Sigmoid colon (tissue), 6 donors: ENCODE measurements at regions not wholly inside any gene's neighbourhood (a gene's known extent, or its start where the extent isn't known, plus 50 kb on each side); places are given as distances from the start of the nearest gene placed in this dataset.
"Not testable (repeated sequence)": the region's sequence is repeated elsewhere in the genome, so short reads cannot be mapped to it uniquely, and the experiment has no call there.

Experiments used
- DNase-seq: peaks from one replicate; pipeline ENCODE4 v3.0.0-alpha.2; 2019
- H3K27ac ChIP-seq, 4 donors: fragments of 200-600 bp; sonication (generic); one replicate each; pipeline ENCODE4 v1.5.1; 2016 to 2019; ENCODE audit warnings: mild to moderate bottlenecking in 1 of 4
- H3K27me3 ChIP-seq, 3 donors: fragments of 200-600 bp; sonication (generic); one replicate each; pipeline ENCODE4 v1.5.1; 2019; ENCODE audit warnings: mild to moderate bottlenecking in 1 of 3
- H3K36me3 ChIP-seq, 4 donors: fragments of 200-600 bp; sonication (generic); one replicate each; pipeline ENCODE4 v1.5.1; 2016 to 2019
- H3K4me1 ChIP-seq, 4 donors: fragments of 200-600 bp; sonication (generic); one replicate each; pipeline ENCODE4 v1.5.1; 2017 to 2019
- H3K4me3 ChIP-seq, 4 donors: fragments of 200-600 bp; sonication (generic); one replicate each; pipeline ENCODE4 v1.5.1; 2017 to 2019; ENCODE audit warnings: mild to moderate bottlenecking in 2 of 4, moderate library complexity in 1 of 4
- H3K9me3 ChIP-seq, 4 donors: fragments of 200-600 bp in 3 of 4; sonication (generic) in 3 of 4; one replicate each; pipeline versions ENCODE4 v1.5.1 to v1.6.1; 2013 to 2019
- EP300 ChIP-seq, 4 donors: sonication (generic); formaldehyde crosslinking; IDR thresholded peaks; one replicate each; pipeline ENCODE4 v1.6.1; 2017; ENCODE audit warnings: antibody characterized with exemption in 4 of 4
- POLR2A ChIP-seq, 2 donors: fragments of 450-650 bp; IDR thresholded peaks; one replicate each; pipeline ENCODE4 v1.6.1; 2016; ENCODE audit warnings: antibody characterized with exemption in 2 of 2, mild to moderate bottlenecking in 2 of 2, moderate library complexity in 2 of 2
- POLR2AphosphoS5 ChIP-seq, 4 donors: sonication (generic); formaldehyde crosslinking; IDR thresholded peaks; one replicate each; pipeline ENCODE4 v1.6.1; 2017; ENCODE audit warnings: antibody characterized with exemption in 4 of 4
- WGBS, 2 donors: extraction: QIAGEN DNeasy Blood & Tissue Kit; methylation state at CpG; one replicate each; pipeline ENCODE4 v1.1.7; 2013; 5-methylcytosine and 5-hydroxymethylcytosine counted together
- intact Hi-C: fragments of 100-400 bp; cut with DNase I; formaldehyde crosslinking; loops from one replicate; pipeline ENCODE4 v1.15.1; 2023
- TF ChIP-seq, protein P1 (sequence below), 4 experiments: fragments of 450-650 bp in 3 of 4; fragments of 200-600 bp in 1 of 4; IDR thresholded peaks; one replicate each; pipeline ENCODE4 v1.5.1; 2016 to 2019; ENCODE audit warnings: antibody characterized with exemption in 4 of 4, mild to moderate bottlenecking in 3 of 4, moderate library complexity in 2 of 4
- donor health status: healthy with polysubstance abuse.
- donor health status: healthy.

DNA sequence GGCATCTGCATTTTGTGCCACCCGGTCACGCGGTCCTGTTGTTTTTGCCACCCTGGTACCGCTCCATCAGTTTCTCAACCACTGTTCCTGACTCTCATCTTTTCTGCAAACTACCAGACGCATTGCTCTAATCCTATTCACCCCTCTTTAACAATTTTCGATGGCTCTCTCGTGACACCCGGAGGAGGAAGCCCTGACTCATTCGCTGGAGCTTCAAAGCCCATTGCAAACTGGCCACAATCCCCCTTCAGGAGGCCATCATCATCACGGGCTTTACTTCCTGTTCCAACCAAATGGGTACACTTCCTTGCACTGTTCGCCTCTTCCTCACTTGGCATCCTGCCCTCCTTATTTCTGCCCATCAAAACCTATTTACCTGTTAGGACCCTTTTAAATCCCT lies 155.3 kb downstream of the RGS9 start:
- 75 to 84% methylated on average over 11 of the region's 11 CpGs for WGBS, 2 donors
- TF ChIP-seq POLR2A (IDR thresholded peaks at IDR 0.05) (no peak), EP300 (IDR thresholded peaks at IDR 0.05) (no peak), POLR2AphosphoS5 (IDR thresholded peaks at IDR 0.05) (no peak)
- TF ChIP-seq, protein P1, sequence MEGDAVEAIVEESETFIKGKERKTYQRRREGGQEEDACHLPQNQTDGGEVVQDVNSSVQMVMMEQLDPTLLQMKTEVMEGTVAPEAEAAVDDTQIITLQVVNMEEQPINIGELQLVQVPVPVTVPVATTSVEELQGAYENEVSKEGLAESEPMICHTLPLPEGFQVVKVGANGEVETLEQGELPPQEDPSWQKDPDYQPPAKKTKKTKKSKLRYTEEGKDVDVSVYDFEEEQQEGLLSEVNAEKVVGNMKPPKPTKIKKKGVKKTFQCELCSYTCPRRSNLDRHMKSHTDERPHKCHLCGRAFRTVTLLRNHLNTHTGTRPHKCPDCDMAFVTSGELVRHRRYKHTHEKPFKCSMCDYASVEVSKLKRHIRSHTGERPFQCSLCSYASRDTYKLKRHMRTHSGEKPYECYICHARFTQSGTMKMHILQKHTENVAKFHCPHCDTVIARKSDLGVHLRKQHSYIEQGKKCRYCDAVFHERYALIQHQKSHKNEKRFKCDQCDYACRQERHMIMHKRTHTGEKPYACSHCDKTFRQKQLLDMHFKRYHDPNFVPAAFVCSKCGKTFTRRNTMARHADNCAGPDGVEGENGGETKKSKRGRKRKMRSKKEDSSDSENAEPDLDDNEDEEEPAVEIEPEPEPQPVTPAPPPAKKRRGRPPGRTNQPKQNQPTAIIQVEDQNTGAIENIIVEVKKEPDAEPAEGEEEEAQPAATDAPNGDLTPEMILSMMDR (IDR thresholded peaks at IDR 0.05): no peak
- Histone ChIP-seq H3K36me3 (no peaks in the 10 kb centered on the region), H3K9me3 (no peaks in the 10 kb centered on the region), H3K27me3 (no peaks in the 10 kb centered on the region), H3K27ac (no peak overlapping the region), H3K4me3 (no peak overlapping the region), H3K4me1 (peaks cover 0 to 9% (median 0%) of the 10 kb centered on the region in 4 donors)
- no peak for DNase-seq
- intact Hi-C loops: loop anchor here (5.0 to 10.0 kb wide), 2 partner anchors 692 to 875 kb away; no protein-coding TSS in a partner anchor

DNA sequence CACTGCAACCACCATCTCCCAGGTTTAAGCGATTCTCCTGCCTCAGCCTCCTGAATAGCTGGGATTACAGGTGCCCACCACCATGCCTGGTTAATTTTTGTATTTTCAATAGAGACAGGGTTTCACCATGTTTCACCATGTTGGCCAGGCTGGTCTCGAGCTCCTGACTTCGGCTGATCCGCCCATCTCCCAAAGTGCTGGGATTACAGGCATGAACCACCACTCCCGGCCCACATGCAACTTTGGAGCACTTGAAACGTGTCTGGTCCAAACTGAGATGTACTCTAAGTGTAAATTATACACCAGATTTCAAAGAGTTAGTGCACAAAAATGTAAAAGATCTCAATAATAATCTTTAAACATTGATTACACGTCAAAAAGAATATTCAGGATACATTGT lies 154.1 kb downstream of the RGS9 start:
- H3K4me3 ChIP-seq, H3K27me3 ChIP-seq, H3K36me3 ChIP-seq, H3K27ac ChIP-seq, DNase-seq, H3K9me3 ChIP-seq: not testable (repeated sequence)
- peaks cover 0 to 15% (median 0%) of the 10 kb centered on the region in 4 donors for H3K4me1 ChIP-seq
- WGBS, 2 donors: 73 to 87% methylated on average over 7 of the region's 7 CpGs
- intact Hi-C loops: loop anchor here (5.0 to 10.0 kb wide), 2 partner anchors 694 to 876 kb away; no protein-coding TSS in a partner anchor

DNA sequence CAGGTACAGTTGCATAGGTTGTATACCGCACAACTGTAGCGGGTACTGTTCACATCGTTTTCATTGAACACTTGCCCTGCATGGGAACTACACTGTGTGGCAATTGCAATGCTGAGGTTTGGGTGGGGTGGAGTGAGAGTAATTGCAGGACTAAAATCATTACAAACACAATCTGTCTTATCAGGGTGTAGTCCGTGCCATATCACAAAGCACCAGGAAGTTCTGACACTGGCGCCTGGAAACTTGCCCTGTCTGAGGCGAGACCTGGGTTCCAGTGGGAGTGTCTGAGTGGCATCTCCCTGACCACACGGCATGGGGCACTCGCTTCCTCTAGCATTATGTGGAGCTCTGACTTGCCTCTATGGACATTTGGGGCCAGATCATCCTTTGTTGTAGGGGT lies 153.4 kb downstream of the RGS9 start:
- intact Hi-C loops: loop anchor here (5.0 to 10.0 kb wide), 2 partner anchors 694 to 877 kb away; no protein-coding TSS in a partner anchor
- Histone ChIP-seq H3K27me3 (no peaks in the 10 kb centered on the region), H3K36me3 (no peaks in the 10 kb centered on the region), H3K9me3 (no peaks in the 10 kb centered on the region), H3K27ac (no peak overlapping the region), H3K4me1 (peaks cover 0 to 15% (median 0%) of the 10 kb centered on the region in 4 donors), H3K4me3 (no peak overlapping the region)
- TF ChIP-seq EP300 (IDR thresholded peaks at IDR 0.05) (no peak), POLR2A (IDR thresholded peaks at IDR 0.05) (no peak), POLR2AphosphoS5 (IDR thresholded peaks at IDR 0.05) (no peak)
- TF ChIP-seq, protein P1 (IDR thresholded peaks at IDR 0.05): no peak
- 15 to 65% methylated on average over 8 of the region's 8 CpGs for WGBS, 2 donors
- no peak for DNase-seq

DNA sequence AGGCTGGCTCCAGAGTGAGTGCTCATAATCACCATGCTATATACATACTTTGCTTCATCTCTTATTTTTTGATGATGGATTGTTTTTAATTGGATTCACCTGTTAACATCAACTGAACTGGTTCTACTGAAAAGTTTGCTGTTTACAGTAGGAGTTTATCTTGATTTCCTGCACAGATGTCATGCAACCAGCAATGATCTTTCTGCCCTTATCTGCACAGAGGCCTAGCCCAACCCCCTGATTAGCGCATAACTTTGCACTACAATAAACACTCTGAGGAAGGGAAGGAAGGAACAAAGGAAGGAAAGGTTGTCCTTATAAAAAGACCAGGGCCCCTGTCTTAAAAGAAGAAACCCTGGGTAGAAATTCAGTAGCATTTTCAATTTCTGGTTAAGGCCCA lies 152.9 kb downstream of the RGS9 start:
- no peak for DNase-seq
- Histone ChIP-seq H3K4me1 (peaks cover 0 to 15% (median 0%) of the 10 kb centered on the region in 4 donors), H3K27ac (no peak overlapping the region), H3K9me3 (peaks cover 0 to 2% (median 0%) of the 10 kb centered on the region in 4 donors), H3K36me3 (no peaks in the 10 kb centered on the region), H3K27me3 (no peaks in the 10 kb centered on the region), H3K4me3 (no peak overlapping the region)
- TF ChIP-seq EP300 (IDR thresholded peaks at IDR 0.05): no peak
- no peak for TF ChIP-seq POLR2A (IDR thresholded peaks at IDR 0.05)
- TF ChIP-seq POLR2AphosphoS5 (IDR thresholded peaks at IDR 0.05): no peak
- TF ChIP-seq, protein P1 (IDR thresholded peaks at IDR 0.05): no peak
- 9 to 74% methylated on average over 1 of the region's 1 CpG for WGBS, 2 donors
- intact Hi-C loops: loop anchor here (5.0 to 10.0 kb wide), 2 partner anchors 695 to 877 kb away; no protein-coding TSS in a partner anchor

DNA sequence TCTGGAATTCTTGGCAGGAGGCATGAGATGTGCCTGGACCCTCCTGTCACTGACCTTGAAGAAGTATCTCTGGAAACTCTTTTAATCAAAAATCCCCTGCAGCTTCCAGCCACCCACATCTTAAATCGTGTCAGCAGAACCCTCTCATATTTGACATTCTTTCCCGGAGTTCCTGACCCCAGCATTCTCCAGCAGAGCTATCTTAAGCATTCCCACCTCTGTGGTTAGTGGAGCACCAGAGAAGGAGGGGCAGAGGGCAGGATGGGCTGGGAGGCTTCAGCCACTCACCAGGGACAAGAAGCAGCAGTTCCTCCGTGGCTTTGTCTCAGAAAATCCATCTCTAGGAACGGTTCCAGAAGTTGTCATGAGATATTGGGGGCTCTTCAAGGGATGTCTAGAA lies 149.9 kb downstream of the RGS9 start:
- H3K27ac ChIP-seq: no peak overlapping the region
- H3K27me3 ChIP-seq: no peaks in the 10 kb centered on the region
- TF ChIP-seq EP300 (IDR thresholded peaks at IDR 0.05): no peak
- no peak for TF ChIP-seq POLR2A (IDR thresholded peaks at IDR 0.05)
- TF ChIP-seq, protein P1 (IDR thresholded peaks at IDR 0.05): no peak
- TF ChIP-seq POLR2AphosphoS5 (IDR thresholded peaks at IDR 0.05): no peak
- no peak for DNase-seq
- H3K4me3 ChIP-seq: no peak overlapping the region
- peaks cover 0 to 5% (median 0%) of the 10 kb centered on the region in 4 donors for H3K4me1 ChIP-seq
- intact Hi-C loops: no loop called here
- H3K9me3 ChIP-seq: peaks cover 0 to 2% (median 1%) of the 10 kb centered on the region in 4 donors
- no peaks in the 10 kb centered on the region for H3K36me3 ChIP-seq
- 57 to 79% methylated on average over 4 of the region's 4 CpGs for WGBS, 2 donors
